ENCODE measurements at regions not wholly inside any gene's neighbourhood (a gene's known extent, or its start where the extent isn't known, plus 50 kb on each side); places are given as distances from the start of the nearest gene placed in this dataset.

GRCh38 chr5:36435516-36435915, 133.8 kb upstream of the RANBP3L start:
- Mint-ChIP-seq H3K27me3 (peaks cover 10% of the 10 kb centered on the region), H3K27ac (no peak overlapping the region), H3K4me3 (no peak overlapping the region), H3K4me1 (no peaks in the 10 kb centered on the region), H3K9me3 (no peaks in the 10 kb centered on the region), H3K36me3 (ENCODE audit: low read depth) (no peaks in the 10 kb centered on the region)
- CTCF ChIA-PET, result no interaction called here
- POLR2A ChIA-PET, result no interaction called here
- ATAC-seq (ENCODE audit: low read depth) (no peak), DNase-seq (no peak)
- no peak for TF ChIP-seq CTCF (IDR thresholded peaks at IDR 0.05)
- intact Hi-C loops (cut with micrococcal nuclease), result no loop called here

- POLR2A ChIA-PET, result no interaction called here
- no peaks in the 10 kb centered on the region for H3K4me1 Mint-ChIP-seq
- intact Hi-C loops (cut with micrococcal nuclease), result no loop called here
- ATAC-seq (ENCODE audit: low read depth), result no peak
- DNase-seq, result no peak
- no peaks in the 10 kb centered on the region for H3K9me3 Mint-ChIP-seq
- H3K4me3 Mint-ChIP-seq, result no peak overlapping the region
- CTCF ChIA-PET, result no interaction called here
- no peaks in the 10 kb centered on the region for H3K36me3 Mint-ChIP-seq (ENCODE audit: low read depth)
- H3K27ac Mint-ChIP-seq, result no peak overlapping the region
- TF ChIP-seq CTCF (IDR thresholded peaks at IDR 0.05), result no peak
- H3K27me3 Mint-ChIP-seq, result peaks cover 3% of the 10 kb centered on the region
These were observed 134.6 kb upstream of the RANBP3L start for GRCh38 chr5:36436306-36436705.

DNA sequence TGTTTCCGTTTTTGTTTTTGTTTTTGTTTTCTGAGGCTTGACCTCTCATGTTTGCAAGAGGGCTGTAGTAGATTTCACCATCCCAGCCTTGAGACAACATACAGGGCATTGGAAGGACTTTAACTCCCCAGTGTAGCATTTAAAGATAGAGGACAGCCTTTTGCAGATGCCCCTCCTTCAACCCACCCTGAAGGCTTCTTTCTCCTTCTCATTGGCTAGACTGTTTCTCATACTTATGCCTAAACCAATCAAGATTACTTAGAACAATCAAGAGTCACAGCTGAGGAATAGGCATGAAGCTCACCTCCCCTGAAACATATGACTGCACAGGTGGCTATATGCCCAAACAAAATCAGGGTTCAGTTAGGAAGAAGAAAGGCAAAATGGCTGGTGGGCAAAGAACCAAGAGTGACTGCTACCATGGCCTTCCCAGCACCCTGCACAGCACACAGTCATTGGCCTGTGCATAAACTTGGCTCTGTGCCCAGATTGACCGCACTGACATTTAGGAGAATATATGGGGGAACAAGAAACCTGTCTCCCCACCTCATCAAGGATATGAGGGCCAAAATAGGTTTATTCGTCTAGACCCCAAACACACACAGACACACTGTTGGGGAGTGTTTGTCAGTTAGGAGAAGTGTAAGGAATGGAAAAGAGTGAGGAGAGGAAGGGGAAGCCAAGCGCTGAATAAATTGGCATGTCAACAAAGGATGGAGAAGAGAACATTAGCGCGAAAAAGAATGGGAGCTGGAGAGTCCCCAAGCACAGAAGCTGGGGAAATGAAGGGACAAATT, 137.3 kb upstream of the RANBP3L start:
- ChIA-PET POLR2A (no interaction called here), CTCF (interaction anchor here (1.1 kb wide), 1 partner anchor 21 kb away, joined by 3 read pairs; no protein-coding TSS in a partner anchor)
- Mint-ChIP-seq H3K36me3 (ENCODE audit: low read depth) (no peaks in the 10 kb centered on the region), H3K9me3 (no peaks in the 10 kb centered on the region), H3K4me3 (no peak overlapping the region), H3K27ac (no peak overlapping the region), H3K27me3 (peaks cover 2% of the 10 kb centered on the region), H3K4me1 (no peaks in the 10 kb centered on the region)
- ATAC-seq (ENCODE audit: low read depth) (no peak), DNase-seq (no peak)
- intact Hi-C loops (cut with micrococcal nuclease), result no loop called here
- TF ChIP-seq CTCF (IDR thresholded peaks at IDR 0.05), result no peak

- Mint-ChIP-seq H3K9me3 (no peaks in the 10 kb centered on the region), H3K27ac (no peak overlapping the region), H3K4me1 (no peaks in the 10 kb centered on the region), H3K4me3 (no peak overlapping the region), H3K27me3 (peaks cover 3% of the 10 kb centered on the region), H3K36me3 (ENCODE audit: low read depth) (no peaks in the 10 kb centered on the region)
- intact Hi-C loops (cut with micrococcal nuclease), result no loop called here
- no peak for ATAC-seq (ENCODE audit: low read depth)
- TF ChIP-seq CTCF (IDR thresholded peaks at IDR 0.05), result no peak
- ChIA-PET CTCF (no interaction called here), POLR2A (no interaction called here)
- no peak for DNase-seq
These were observed 138.6 kb upstream of the RANBP3L start for GRCh38 chr5:36440300-36440699.

- Mint-ChIP-seq H3K27ac (no peak overlapping the region), H3K36me3 (ENCODE audit: low read depth) (no peaks in the 10 kb centered on the region), H3K27me3 (peaks cover 3% of the 10 kb centered on the region), H3K4me3 (no peak overlapping the region), H3K4me1 (no peaks in the 10 kb centered on the region), H3K9me3 (no peaks in the 10 kb centered on the region)
- ChIA-PET CTCF (no interaction called here), POLR2A (no interaction called here)
- DNase-seq (no peak), ATAC-seq (ENCODE audit: low read depth) (no peak)
- TF ChIP-seq CTCF (IDR thresholded peaks at IDR 0.05), result no peak
- intact Hi-C loops (cut with micrococcal nuclease), result no loop called here
These were observed 139.6 kb upstream of the RANBP3L start for GRCh38 chr5:36441280-36441679.
